Activated CD8-positive, alpha-beta memory T cell treated with anti-CD3 and anti-CD28 coated beads, Interleukin-2, amount 10 ng/mL, durations not matched to agents 7 days and 5 days (primary cell): ENCODE measurements at regions not wholly inside any gene's neighbourhood (a gene's known extent, or its start where the extent isn't known, plus 50 kb on each side); places are given as distances from the start of the nearest gene placed in this dataset.

Experiments used
- ATAC-seq: fragments of 150-1000 bp; cut with Tn5 transposase; one replicate; pipeline ENCODE4 v1.10.0; 2021; ENCODE audit warnings: moderate library complexity
- CTCF ChIA-PET: fragments of 350-600 bp; sonication (Branson Sonifier 250); formaldehyde crosslinking; loops from one replicate; lab custom pipeline; 2021; ENCODE audit warnings: antibody characterized with exemption; lab: Charles Lee
- DNase-seq: peaks from one replicate; pipeline ENCODE4 v3.0.0-alpha.2; 2020
- H3K27ac Mint-ChIP-seq: one replicate; pipeline ENCODE4 v1.8.0; 2021; ENCODE audit warnings: mild to moderate bottlenecking, mixed read lengths
- H3K27me3 Mint-ChIP-seq: one replicate; pipeline ENCODE4 v1.8.0; 2021; ENCODE audit warnings: mixed read lengths
- H3K36me3 Mint-ChIP-seq: one replicate; pipeline ENCODE4 v1.8.0; 2021; ENCODE audit warnings: mild to moderate bottlenecking, mixed read lengths
- H3K4me1 Mint-ChIP-seq: one replicate; pipeline ENCODE4 v1.8.0; 2021; ENCODE audit warnings: mixed read lengths
- H3K4me3 Mint-ChIP-seq: one replicate; pipeline ENCODE4 v1.8.0; 2021; ENCODE audit warnings: mild to moderate bottlenecking, moderate library complexity, mixed read lengths
- H3K9me3 Mint-ChIP-seq: one replicate; pipeline ENCODE4 v1.8.0; 2022; ENCODE audit warnings: low read depth, mixed read lengths

GRCh38 chr3:74106925-74107324 lies 482.2 kb upstream of the PDZRN3 start:
- Mint-ChIP-seq H3K27me3 (no peaks in the 10 kb centered on the region), H3K4me3 (no peak overlapping the region), H3K4me1 (no peaks in the 10 kb centered on the region), H3K27ac (no peak overlapping the region), H3K9me3 (peaks cover 2% of the 10 kb centered on the region), H3K36me3 (no peaks in the 10 kb centered on the region)
- no peak for DNase-seq
- CTCF ChIA-PET: no interaction called here
- no peak for ATAC-seq

DNA sequence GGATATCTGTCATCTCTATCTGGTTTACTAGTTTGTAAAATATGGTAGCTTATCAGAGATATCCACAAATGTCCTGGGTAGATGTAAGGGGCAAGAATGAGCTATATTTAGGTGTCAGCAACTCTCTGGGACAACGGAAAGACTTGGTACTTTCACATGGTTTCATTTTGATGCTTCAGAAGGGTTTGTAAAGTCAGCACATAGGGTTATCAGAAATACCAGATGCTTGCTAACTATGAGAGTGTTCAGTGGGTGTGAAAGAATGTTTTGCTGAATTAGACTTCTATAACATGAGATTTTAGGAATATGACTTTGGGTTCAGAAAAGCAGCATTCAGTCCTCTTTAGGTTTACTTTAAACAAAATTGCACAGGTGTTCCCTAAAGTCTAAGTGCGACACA lies 466.5 kb upstream of the PDZRN3 start:
- DNase-seq: no peak
- H3K27me3 Mint-ChIP-seq: no peaks in the 10 kb centered on the region
- no peaks in the 10 kb centered on the region for H3K36me3 Mint-ChIP-seq
- CTCF ChIA-PET: no interaction called here
- H3K9me3 Mint-ChIP-seq: peaks cover 5% of the 10 kb centered on the region
- no peak overlapping the region for H3K27ac Mint-ChIP-seq
- no peak overlapping the region for H3K4me3 Mint-ChIP-seq
- no peak for ATAC-seq
- no peaks in the 10 kb centered on the region for H3K4me1 Mint-ChIP-seq

GRCh38 chr3:74089814-74090213 lies 465.1 kb upstream of the PDZRN3 start:
- Mint-ChIP-seq H3K27ac (no peak overlapping the region), H3K27me3 (no peaks in the 10 kb centered on the region), H3K4me3 (no peak overlapping the region), H3K9me3 (peaks cover 5% of the 10 kb centered on the region), H3K36me3 (no peaks in the 10 kb centered on the region), H3K4me1 (no peaks in the 10 kb centered on the region)
- no peak for ATAC-seq
- CTCF ChIA-PET: no interaction called here
- no peak for DNase-seq

GRCh38 chr3:74080056-74080461 lies 455.3 kb upstream of the PDZRN3 start:
- Mint-ChIP-seq H3K4me1 (no peaks in the 10 kb centered on the region), H3K4me3 (no peak overlapping the region), H3K9me3 (peaks cover 4% of the 10 kb centered on the region), H3K36me3 (no peaks in the 10 kb centered on the region), H3K27ac (no peak overlapping the region), H3K27me3 (no peaks in the 10 kb centered on the region)
- DNase-seq (no peak), ATAC-seq (no peak)
- CTCF ChIA-PET: no interaction called here

DNA sequence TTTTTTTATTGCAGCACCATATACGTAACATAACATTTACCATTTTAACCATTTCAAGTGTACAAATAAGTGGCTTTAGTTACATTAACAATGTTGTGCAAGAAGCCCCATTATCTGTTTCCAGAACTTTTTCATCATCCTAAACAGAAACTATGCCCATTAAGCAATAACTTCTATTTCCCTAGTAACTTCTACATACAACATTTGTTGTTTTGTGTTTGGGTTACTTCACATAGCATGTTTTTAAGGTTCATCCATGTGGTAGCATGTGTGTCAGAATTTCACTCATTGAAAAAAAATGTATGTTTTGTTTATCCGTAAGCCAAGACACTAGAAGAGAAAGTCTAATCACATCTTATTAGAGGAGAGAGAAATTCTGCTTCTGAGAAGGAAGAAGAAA lies 450.5 kb upstream of the PDZRN3 start:
- Mint-ChIP-seq H3K9me3 (peaks cover 3% of the 10 kb centered on the region), H3K27ac (no peak overlapping the region), H3K4me3 (no peak overlapping the region), H3K27me3 (no peaks in the 10 kb centered on the region), H3K4me1 (no peaks in the 10 kb centered on the region), H3K36me3 (no peaks in the 10 kb centered on the region)
- DNase-seq: no peak
- ATAC-seq: no peak
- CTCF ChIA-PET: no interaction called here

- Mint-ChIP-seq H3K4me1 (no peaks in the 10 kb centered on the region), H3K9me3 (peaks cover 3% of the 10 kb centered on the region), H3K36me3 (no peaks in the 10 kb centered on the region), H3K4me3 (no peak overlapping the region), H3K27ac (no peak overlapping the region), H3K27me3 (no peaks in the 10 kb centered on the region)
- ATAC-seq (no peak), DNase-seq (no peak)
- CTCF ChIA-PET: no interaction called here
Measured at GRCh38 chr3:74074700-74075099, 450.0 kb upstream of the PDZRN3 start.

DNA sequence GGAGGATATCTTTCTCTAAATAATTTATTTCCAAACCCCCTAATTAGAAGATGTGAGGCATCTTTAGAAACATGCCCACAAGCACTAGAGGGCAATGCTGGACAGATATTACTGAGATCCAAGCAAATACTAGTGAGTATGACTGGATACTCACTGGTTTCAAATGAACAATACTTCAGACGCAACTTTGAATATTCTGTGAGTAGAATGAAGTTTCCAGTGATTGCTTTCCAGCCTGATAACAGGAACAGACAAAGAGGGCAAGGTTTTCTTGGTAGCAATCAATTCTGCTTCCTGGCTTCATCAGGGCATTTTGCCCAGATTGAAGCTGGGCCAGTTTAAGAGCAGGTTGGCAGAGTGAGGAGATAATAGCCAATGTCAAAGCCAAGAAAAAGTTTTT lies 442.6 kb upstream of the PDZRN3 start:
- no peaks in the 10 kb centered on the region for H3K4me1 Mint-ChIP-seq
- peaks cover 9% of the 10 kb centered on the region for H3K9me3 Mint-ChIP-seq
- ATAC-seq (no peak), DNase-seq (no peak)
- no peaks in the 10 kb centered on the region for H3K36me3 Mint-ChIP-seq
- H3K27ac Mint-ChIP-seq: no peak overlapping the region
- no peak overlapping the region for H3K4me3 Mint-ChIP-seq
- CTCF ChIA-PET: no interaction called here
- no peaks in the 10 kb centered on the region for H3K27me3 Mint-ChIP-seq

GRCh38 chr3:74066456-74066855 lies 441.7 kb upstream of the PDZRN3 start:
- Mint-ChIP-seq H3K27me3 (no peaks in the 10 kb centered on the region), H3K27ac (no peak overlapping the region), H3K4me1 (no peaks in the 10 kb centered on the region), H3K9me3 (peaks cover 9% of the 10 kb centered on the region), H3K4me3 (no peak overlapping the region), H3K36me3 (no peaks in the 10 kb centered on the region)
- CTCF ChIA-PET: no interaction called here
- ATAC-seq (no peak), DNase-seq (no peak)

DNA sequence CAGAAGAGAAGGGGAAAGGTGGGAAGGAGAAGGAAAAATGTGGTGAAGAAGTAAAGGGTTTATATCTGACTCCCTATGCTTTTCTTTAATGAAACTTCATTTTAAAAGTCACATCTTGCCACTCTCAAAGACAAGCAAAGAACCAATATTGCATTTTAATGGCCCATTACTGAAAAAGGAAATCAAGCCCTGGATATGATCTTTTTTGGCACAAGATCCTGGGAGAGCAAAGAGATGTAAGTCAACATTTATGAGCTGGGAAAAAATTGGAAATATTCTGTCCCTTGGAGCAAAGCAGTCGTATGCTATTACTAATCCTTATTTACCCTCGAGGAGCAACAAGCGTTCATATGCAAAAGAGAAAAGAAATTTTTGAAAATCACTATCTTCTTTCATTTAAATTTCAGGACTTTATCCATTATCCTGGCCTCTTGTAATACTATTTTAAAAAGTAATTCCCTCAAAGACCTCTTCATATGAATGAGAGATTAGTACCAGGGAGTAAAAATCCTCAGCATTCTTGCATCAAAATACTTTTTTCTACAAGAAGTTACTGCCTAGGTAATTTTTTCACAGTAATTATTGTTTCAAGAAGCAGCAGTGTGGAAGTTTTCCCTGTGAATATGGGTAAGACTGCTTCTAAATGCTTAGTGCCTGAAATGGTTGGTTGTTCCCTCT lies 435.3 kb upstream of the PDZRN3 start:
- Mint-ChIP-seq H3K4me3 (no peak overlapping the region), H3K36me3 (no peaks in the 10 kb centered on the region), H3K4me1 (no peaks in the 10 kb centered on the region), H3K9me3 (peaks cover 2% of the 10 kb centered on the region), H3K27me3 (no peaks in the 10 kb centered on the region), H3K27ac (no peak overlapping the region)
- CTCF ChIA-PET: no interaction called here
- ATAC-seq (no peak), DNase-seq (no peak)

DNA sequence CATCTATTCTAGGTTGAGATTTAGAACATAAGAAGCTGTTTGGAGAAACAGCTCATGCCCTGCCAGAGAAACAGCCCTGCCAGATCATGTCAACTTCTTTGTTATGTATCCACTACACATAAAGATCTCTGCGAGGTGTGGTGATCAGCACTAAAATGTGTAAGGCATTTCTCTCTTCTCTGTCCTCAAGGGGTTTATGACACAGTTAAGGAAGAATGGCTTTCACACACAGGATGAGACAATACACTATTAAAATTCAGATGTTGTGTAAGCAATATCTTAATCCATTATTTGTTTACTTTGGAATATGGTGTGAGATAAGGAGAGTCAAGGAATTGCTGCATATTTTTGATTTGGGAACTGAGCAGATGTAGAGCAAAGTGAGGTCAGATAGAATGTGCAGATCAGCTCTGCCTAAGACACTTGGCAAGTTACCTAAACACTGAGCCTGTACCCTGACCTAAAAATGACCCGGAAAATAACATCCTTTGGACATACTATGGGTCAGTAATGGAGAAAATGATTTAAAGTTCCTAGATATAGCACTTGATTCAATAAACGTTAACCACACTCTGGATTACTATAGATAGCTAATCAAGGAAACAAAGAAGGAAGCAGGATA lies 434.7 kb upstream of the PDZRN3 start:
- Mint-ChIP-seq H3K4me3 (no peak overlapping the region), H3K9me3 (peaks cover 2% of the 10 kb centered on the region), H3K36me3 (no peaks in the 10 kb centered on the region), H3K27ac (no peak overlapping the region), H3K4me1 (no peaks in the 10 kb centered on the region), H3K27me3 (no peaks in the 10 kb centered on the region)
- no peak for ATAC-seq
- no peak for DNase-seq
- CTCF ChIA-PET: no interaction called here

- ATAC-seq: no peak
- DNase-seq: no peak
- H3K27ac Mint-ChIP-seq: no peak overlapping the region
- CTCF ChIA-PET: no interaction called here
- no peaks in the 10 kb centered on the region for H3K27me3 Mint-ChIP-seq
- H3K4me3 Mint-ChIP-seq: no peak overlapping the region
- H3K4me1 Mint-ChIP-seq: no peaks in the 10 kb centered on the region
- peaks cover 2% of the 10 kb centered on the region for H3K9me3 Mint-ChIP-seq
- H3K36me3 Mint-ChIP-seq: no peaks in the 10 kb centered on the region
Measured at GRCh38 chr3:74057169-74057568, 432.4 kb upstream of the PDZRN3 start.

GRCh38 chr3:74055061-74055460 lies 430.3 kb upstream of the PDZRN3 start:
- no peaks in the 10 kb centered on the region for H3K27me3 Mint-ChIP-seq
- CTCF ChIA-PET: no interaction called here
- H3K4me1 Mint-ChIP-seq: no peaks in the 10 kb centered on the region
- H3K36me3 Mint-ChIP-seq: no peaks in the 10 kb centered on the region
- no peak overlapping the region for H3K4me3 Mint-ChIP-seq
- DNase-seq: no peak
- peaks cover 6% of the 10 kb centered on the region for H3K9me3 Mint-ChIP-seq
- no peak for ATAC-seq
- H3K27ac Mint-ChIP-seq: no peak overlapping the region

- CTCF ChIA-PET: no interaction called here
- no peaks in the 10 kb centered on the region for H3K27me3 Mint-ChIP-seq
- H3K4me3 Mint-ChIP-seq: no peak overlapping the region
- no peak for DNase-seq
- H3K9me3 Mint-ChIP-seq: peaks cover 7% of the 10 kb centered on the region
- no peaks in the 10 kb centered on the region for H3K36me3 Mint-ChIP-seq
- no peaks in the 10 kb centered on the region for H3K4me1 Mint-ChIP-seq
- ATAC-seq: no peak
- H3K27ac Mint-ChIP-seq: no peak overlapping the region
Measured at GRCh38 chr3:74054566-74054965, 429.8 kb upstream of the PDZRN3 start.

DNA sequence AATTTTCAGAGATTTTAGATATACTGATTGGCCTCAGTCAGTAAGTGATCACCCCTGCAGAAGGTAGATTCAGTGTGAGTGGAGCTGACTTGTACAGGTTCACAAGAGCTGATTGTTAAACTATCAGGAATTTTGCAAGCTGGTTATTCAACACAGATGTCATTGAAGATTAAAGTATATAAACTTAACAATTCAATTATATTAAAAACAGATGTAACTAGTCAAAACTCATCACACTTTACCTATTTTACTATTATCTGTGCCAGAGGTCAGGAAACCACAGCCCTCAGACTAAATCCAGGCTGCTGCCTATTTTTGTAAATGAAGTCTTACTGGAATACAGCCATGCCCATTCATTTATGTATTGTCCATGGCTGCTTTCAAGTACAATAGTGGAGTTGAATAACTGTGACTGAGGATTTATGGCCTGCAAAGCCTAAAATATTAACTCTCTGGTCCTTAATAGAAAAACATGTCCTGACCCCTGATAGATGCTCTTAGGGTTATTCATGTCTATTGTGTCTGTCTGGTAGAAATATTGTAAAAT lies 429.3 kb upstream of the PDZRN3 start:
- Mint-ChIP-seq H3K4me1 (no peaks in the 10 kb centered on the region), H3K27ac (no peak overlapping the region), H3K9me3 (peaks cover 7% of the 10 kb centered on the region), H3K27me3 (no peaks in the 10 kb centered on the region), H3K4me3 (no peak overlapping the region), H3K36me3 (no peaks in the 10 kb centered on the region)
- CTCF ChIA-PET: no interaction called here
- no peak for ATAC-seq
- no peak for DNase-seq
